Astrocyte (in vitro differentiated cells and primary cell): ENCODE measurements at regions not wholly inside any gene's neighbourhood (a gene's known extent, or its start where the extent isn't known, plus 50 kb on each side); places are given as distances from the start of the nearest gene placed in this dataset.
A peak's percentile ranks its signal among the peaks of the same experiment; 100 is the strongest.

Experiments used
- DNase-seq: peaks from one replicate; pipeline ENCODE4 v3.0.0-alpha.2; 2010; ENCODE audit warnings: low read depth
- FAIRE-seq: peaks from 2 replicates; lab custom pipeline; 2011; peaks lifted over from hg19 to GRCh38; lab: Jason Lieb, UNC
- H2AFZ ChIP-seq: 2 replicates; pipeline ENCODE4 v1.6.0; 2012; ENCODE audit warnings: low read depth, low read length, inconsistent platforms
- H3K27ac ChIP-seq: 2 replicates; pipeline ENCODE4 v1.5.1; 2011; ENCODE audit warnings: low read depth, low read length, inconsistent platforms
- H3K27me3 ChIP-seq: 2 replicates; pipeline ENCODE4 v1.6.0; 2011; ENCODE audit warnings: low read length, inconsistent platforms; ENCODE audit not compliant: insufficient read depth
- H3K36me3 ChIP-seq: 2 replicates; pipeline ENCODE4 v1.5.1; 2011; ENCODE audit warnings: low read length, inconsistent platforms; ENCODE audit not compliant: insufficient read depth
- H3K4me1 ChIP-seq: 2 replicates; pipeline ENCODE4 v1.5.1; 2011; ENCODE audit warnings: low read length, inconsistent platforms; ENCODE audit not compliant: insufficient read depth
- H3K4me2 ChIP-seq: 2 replicates; pipeline ENCODE4 v1.6.0; 2012; ENCODE audit warnings: low read length, inconsistent platforms
- H3K4me3 ChIP-seq: 2 replicates; pipeline ENCODE4 v1.5.1; 2011; ENCODE audit warnings: low read depth, mild to moderate bottlenecking, low read length, inconsistent platforms; ENCODE audit not compliant: insufficient read depth
- H3K79me2 ChIP-seq: 2 replicates; pipeline ENCODE4 v1.6.0; 2012; ENCODE audit warnings: mild to moderate bottlenecking, low read length, inconsistent platforms; ENCODE audit not compliant: insufficient read depth
- H3K9ac ChIP-seq: 2 replicates; pipeline ENCODE4 v1.6.0; 2012; ENCODE audit warnings: mild to moderate bottlenecking, low read length, inconsistent platforms
- H3K9me3 ChIP-seq: 2 replicates; pipeline ENCODE4 v1.5.1; 2012; ENCODE audit warnings: low read depth, mild to moderate bottlenecking, low read length, inconsistent platforms; ENCODE audit not compliant: insufficient read depth
- H4K20me1 ChIP-seq: 2 replicates; pipeline ENCODE4 v1.6.0; 2012; ENCODE audit warnings: low read length, inconsistent platforms; ENCODE audit not compliant: insufficient read depth
- H3K27ac Mint-ChIP-seq: one replicate; pipeline ENCODE4 v1.8.0; 2021; ENCODE audit warnings: mild to moderate bottlenecking, mixed read lengths; ENCODE audit not compliant: unreplicated experiment
- H3K27me3 Mint-ChIP-seq: one replicate; pipeline ENCODE4 v1.8.0; 2021; ENCODE audit warnings: low read depth, mixed read lengths; ENCODE audit not compliant: unreplicated experiment
- H3K36me3 Mint-ChIP-seq: one replicate; pipeline ENCODE4 v1.8.0; 2021; ENCODE audit warnings: low read depth, mixed read lengths; ENCODE audit not compliant: unreplicated experiment
- H3K4me1 Mint-ChIP-seq: one replicate; pipeline ENCODE4 v1.8.0; 2021; ENCODE audit warnings: low read depth, mixed read lengths; ENCODE audit not compliant: unreplicated experiment
- H3K4me3 Mint-ChIP-seq: one replicate; pipeline ENCODE4 v1.8.0; 2021; ENCODE audit warnings: mild to moderate bottlenecking, moderate library complexity, mixed read lengths; ENCODE audit not compliant: unreplicated experiment
- H3K9me3 Mint-ChIP-seq: one replicate; pipeline ENCODE4 v1.8.0; 2021; ENCODE audit warnings: mild to moderate bottlenecking, mixed read lengths; ENCODE audit not compliant: unreplicated experiment
- EZH2 ChIP-seq: IDR thresholded peaks from 2 replicates; pipeline ENCODE4 v1.6.1; 2012; ENCODE audit warnings: mild to moderate bottlenecking, low read length, inconsistent platforms; ENCODE audit not compliant: insufficient read depth
- TF ChIP-seq, protein P1 (sequence below): IDR thresholded peaks from 2 replicates; pipeline ENCODE4 v1.5.1; 2011; ENCODE audit warnings: low read depth, mild to moderate bottlenecking, inconsistent platforms, low read length, moderate library complexity; ENCODE audit not compliant: insufficient read depth

DNA sequence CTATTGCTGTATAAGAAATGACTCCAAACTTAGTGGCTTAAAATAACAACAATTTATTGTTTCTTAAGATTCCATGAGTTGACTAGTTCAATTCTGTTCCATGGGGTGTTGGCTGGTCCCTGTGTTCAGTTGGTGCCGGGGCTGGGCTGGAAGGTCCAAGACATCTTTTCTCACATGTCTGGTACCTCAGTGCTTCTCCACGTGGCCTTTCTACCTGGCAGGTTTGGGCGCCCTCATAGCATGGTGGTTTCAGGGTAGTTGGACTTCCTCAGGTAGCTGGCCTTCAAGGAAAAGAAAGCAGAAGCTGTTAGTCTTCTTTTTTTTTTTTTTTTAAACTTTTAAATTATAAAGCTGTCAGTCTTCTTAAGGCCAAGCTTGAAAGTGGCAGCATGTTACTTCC lies 104.6 kb upstream of the LIMCH1 start:
- H3K27me3 Mint-ChIP-seq, result no peaks in the 10 kb centered on the region
- Histone ChIP-seq H3K79me2 (no peaks in the 10 kb centered on the region), H4K20me1 (no peaks in the 10 kb centered on the region), H3K27me3 (no peaks in the 10 kb centered on the region), H3K4me2 (peak overlapping the region; percentile 45), H2AFZ (no peak overlapping the region), H3K36me3 (no peaks in the 10 kb centered on the region), H3K27ac (peak overlapping the region; percentile 64), H3K9me3 (no peaks in the 10 kb centered on the region), H3K9ac (peak overlapping the region; percentile 2), H3K4me3 (no peak overlapping the region), H3K4me1 (peaks cover 7% of the 10 kb centered on the region)
- DNase-seq (no peak), FAIRE-seq (no peak)
- no peaks in the 10 kb centered on the region for H3K36me3 Mint-ChIP-seq
- no peak for TF ChIP-seq EZH2
- TF ChIP-seq, protein P1, sequence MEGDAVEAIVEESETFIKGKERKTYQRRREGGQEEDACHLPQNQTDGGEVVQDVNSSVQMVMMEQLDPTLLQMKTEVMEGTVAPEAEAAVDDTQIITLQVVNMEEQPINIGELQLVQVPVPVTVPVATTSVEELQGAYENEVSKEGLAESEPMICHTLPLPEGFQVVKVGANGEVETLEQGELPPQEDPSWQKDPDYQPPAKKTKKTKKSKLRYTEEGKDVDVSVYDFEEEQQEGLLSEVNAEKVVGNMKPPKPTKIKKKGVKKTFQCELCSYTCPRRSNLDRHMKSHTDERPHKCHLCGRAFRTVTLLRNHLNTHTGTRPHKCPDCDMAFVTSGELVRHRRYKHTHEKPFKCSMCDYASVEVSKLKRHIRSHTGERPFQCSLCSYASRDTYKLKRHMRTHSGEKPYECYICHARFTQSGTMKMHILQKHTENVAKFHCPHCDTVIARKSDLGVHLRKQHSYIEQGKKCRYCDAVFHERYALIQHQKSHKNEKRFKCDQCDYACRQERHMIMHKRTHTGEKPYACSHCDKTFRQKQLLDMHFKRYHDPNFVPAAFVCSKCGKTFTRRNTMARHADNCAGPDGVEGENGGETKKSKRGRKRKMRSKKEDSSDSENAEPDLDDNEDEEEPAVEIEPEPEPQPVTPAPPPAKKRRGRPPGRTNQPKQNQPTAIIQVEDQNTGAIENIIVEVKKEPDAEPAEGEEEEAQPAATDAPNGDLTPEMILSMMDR, result no peak
- H3K4me1 Mint-ChIP-seq, result peaks cover 42% of the 10 kb centered on the region
- no peak overlapping the region for H3K4me3 Mint-ChIP-seq
- H3K9me3 Mint-ChIP-seq, result peaks cover 2% of the 10 kb centered on the region
- peak overlapping the region; percentile 87 for H3K27ac Mint-ChIP-seq

DNA sequence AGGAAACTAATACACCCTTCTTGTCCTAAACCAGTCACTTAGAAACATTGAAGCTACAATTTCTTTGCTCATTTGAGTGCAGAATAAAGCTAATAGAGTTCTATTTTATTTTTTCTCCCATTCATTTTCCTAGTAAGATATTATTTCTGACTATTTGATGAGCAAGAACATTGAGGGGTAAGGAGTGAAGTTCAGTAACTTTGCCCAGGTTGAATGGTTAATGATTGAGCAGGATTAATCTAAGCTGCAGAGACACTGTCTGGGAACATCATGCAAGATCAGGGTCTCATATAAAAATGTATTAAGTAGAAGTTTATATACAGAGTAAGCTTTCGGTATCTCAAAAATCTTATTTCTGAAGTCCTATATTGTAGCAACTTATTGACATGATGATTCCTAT lies 102.4 kb upstream of the LIMCH1 start:
- H3K4me1 ChIP-seq, result peaks cover 7% of the 10 kb centered on the region
- DNase-seq (no peak), FAIRE-seq (no peak)
- H3K36me3 ChIP-seq, result no peaks in the 10 kb centered on the region
- Mint-ChIP-seq H3K4me3 (no peak overlapping the region), H3K27me3 (no peaks in the 10 kb centered on the region), H3K9me3 (no peaks in the 10 kb centered on the region), H3K4me1 (peaks cover 35% of the 10 kb centered on the region), H3K36me3 (no peaks in the 10 kb centered on the region), H3K27ac (no peak overlapping the region)
- no peaks in the 10 kb centered on the region for H3K27me3 ChIP-seq
- H3K79me2 ChIP-seq, result no peaks in the 10 kb centered on the region
- no peak overlapping the region for H3K4me2 ChIP-seq
- H3K4me3 ChIP-seq, result no peak overlapping the region
- no peak overlapping the region for H3K9ac ChIP-seq
- TF ChIP-seq, protein P1, result no peak
- no peak for TF ChIP-seq EZH2
- H3K27ac ChIP-seq, result no peak overlapping the region
- no peaks in the 10 kb centered on the region for H4K20me1 ChIP-seq
- no peaks in the 10 kb centered on the region for H3K9me3 ChIP-seq
- no peak overlapping the region for H2AFZ ChIP-seq

- TF ChIP-seq, protein P1, result no peak
- TF ChIP-seq EZH2, result no peak
- Mint-ChIP-seq H3K36me3 (no peaks in the 10 kb centered on the region), H3K4me1 (peaks cover 31% of the 10 kb centered on the region), H3K9me3 (no peaks in the 10 kb centered on the region), H3K27me3 (no peaks in the 10 kb centered on the region), H3K27ac (no peak overlapping the region), H3K4me3 (no peak overlapping the region)
- H3K79me2 ChIP-seq, result no peaks in the 10 kb centered on the region
- FAIRE-seq (no peak), DNase-seq (no peak)
- no peak overlapping the region for H2AFZ ChIP-seq
- no peak overlapping the region for H3K27ac ChIP-seq
- H4K20me1 ChIP-seq, result no peaks in the 10 kb centered on the region
- H3K9me3 ChIP-seq, result no peaks in the 10 kb centered on the region
- no peaks in the 10 kb centered on the region for H3K27me3 ChIP-seq
- H3K36me3 ChIP-seq, result no peaks in the 10 kb centered on the region
- peaks cover 7% of the 10 kb centered on the region for H3K4me1 ChIP-seq
- H3K4me3 ChIP-seq, result no peak overlapping the region
- no peak overlapping the region for H3K9ac ChIP-seq
- H3K4me2 ChIP-seq, result peak overlapping the region; percentile 24
These were observed 101.5 kb upstream of the LIMCH1 start for GRCh38 chr4:41436419-41436818.
